ENCODE measurements at regions not wholly inside any gene's neighbourhood (a gene's known extent, or its start where the extent isn't known, plus 50 kb on each side); places are given as distances from the start of the nearest gene placed in this dataset.

- Histone ChIP-seq H3K9me3 (replicated peaks; ENCODE audit: insufficient read depth, low read length) (no peaks in the 10 kb centered on the region), H4K20me1 (ENCODE audit: insufficient read depth, low read length) (no peaks in the 10 kb centered on the region), H3K4me3 (ENCODE audit: low read length) (no peak overlapping the region), H3K9me2 (replicated peaks; ENCODE audit: insufficient read depth, low read length) (no peaks in the 10 kb centered on the region), H3K27me3 (replicated peaks; ENCODE audit: insufficient read depth, low read length) (no peaks in the 10 kb centered on the region), H3F3A (ENCODE audit: insufficient read depth, low read length) (no peaks in the 10 kb centered on the region), H3K79me2 (ENCODE audit: low read length) (no peaks in the 10 kb centered on the region), H3K36me3 (replicated peaks; ENCODE audit: insufficient read depth, low read length) (no peaks in the 10 kb centered on the region), H3K27ac (ENCODE audit: low read length) (no peak overlapping the region), H3K4me1 (ENCODE audit: low read length) (no peaks in the 10 kb centered on the region), H2AFZ (ENCODE audit: low read length) (no peak overlapping the region), H3K4me2 (ENCODE audit: low read depth, low read length) (no peak overlapping the region), H3K9ac (ENCODE audit: low read length) (no peak overlapping the region)
- DNase-seq = no peak
- no peak for TF ChIP-seq CTCF (IDR thresholded peaks at IDR 0.05; ENCODE audit: low read length)
- TF ChIP-seq EZH2phosphoT487 (IDR thresholded peaks at IDR 0.05; ENCODE audit: low read length) = no peak
- no peak for TF ChIP-seq EZH2 (optimal IDR thresholded peaks at IDR 0.05; ENCODE audit: low read depth, low read length)
Measured at GRCh38 chr5:114658194-114658593, 296.3 kb downstream of the KCNN2 start.

GRCh38 chr5:114657342-114658130, 295.7 kb downstream of the KCNN2 start:
- Histone ChIP-seq H3K9ac (ENCODE audit: low read length) (no peak overlapping the region), H3K4me1 (ENCODE audit: low read length) (no peaks in the 10 kb centered on the region), H3K4me3 (ENCODE audit: low read length) (no peak overlapping the region), H3K27me3 (replicated peaks; ENCODE audit: insufficient read depth, low read length) (no peaks in the 10 kb centered on the region), H3K4me2 (ENCODE audit: low read depth, low read length) (no peak overlapping the region), H2AFZ (ENCODE audit: low read length) (no peak overlapping the region), H4K20me1 (ENCODE audit: insufficient read depth, low read length) (no peaks in the 10 kb centered on the region), H3K79me2 (ENCODE audit: low read length) (no peaks in the 10 kb centered on the region), H3K36me3 (replicated peaks; ENCODE audit: insufficient read depth, low read length) (no peaks in the 10 kb centered on the region), H3F3A (ENCODE audit: insufficient read depth, low read length) (no peaks in the 10 kb centered on the region), H3K9me3 (replicated peaks; ENCODE audit: insufficient read depth, low read length) (no peaks in the 10 kb centered on the region), H3K9me2 (replicated peaks; ENCODE audit: insufficient read depth, low read length) (no peaks in the 10 kb centered on the region), H3K27ac (ENCODE audit: low read length) (no peak overlapping the region)
- TF ChIP-seq EZH2 (optimal IDR thresholded peaks at IDR 0.05; ENCODE audit: low read depth, low read length) = no peak
- TF ChIP-seq EZH2phosphoT487 (IDR thresholded peaks at IDR 0.05; ENCODE audit: low read length) = no peak
- no peak for TF ChIP-seq CTCF (IDR thresholded peaks at IDR 0.05; ENCODE audit: low read length)
- no peak for DNase-seq

- Histone ChIP-seq H2AFZ (ENCODE audit: low read length) (no peak overlapping the region), H3K36me3 (replicated peaks; ENCODE audit: insufficient read depth, low read length) (no peaks in the 10 kb centered on the region; the same call in 1 of the 2 replicates), H3K9ac (ENCODE audit: low read length) (no peak overlapping the region), H3K9me2 (replicated peaks; ENCODE audit: insufficient read depth, low read length) (no peaks in the 10 kb centered on the region), H3K27me3 (replicated peaks; ENCODE audit: insufficient read depth, low read length) (no peaks in the 10 kb centered on the region), H3K4me2 (ENCODE audit: low read depth, low read length) (no peak overlapping the region), H3K4me1 (ENCODE audit: low read length) (no peaks in the 10 kb centered on the region), H3K9me3 (replicated peaks; ENCODE audit: insufficient read depth, low read length) (no peaks in the 10 kb centered on the region), H3K79me2 (ENCODE audit: low read length) (no peaks in the 10 kb centered on the region), H4K20me1 (ENCODE audit: insufficient read depth, low read length) (no peaks in the 10 kb centered on the region), H3K27ac (ENCODE audit: low read length) (no peak overlapping the region), H3K4me3 (ENCODE audit: low read length) (no peak overlapping the region), H3F3A (ENCODE audit: insufficient read depth, low read length) (no peaks in the 10 kb centered on the region)
- no peak for DNase-seq
- TF ChIP-seq EZH2 (optimal IDR thresholded peaks at IDR 0.05; ENCODE audit: low read depth, low read length) = no peak
- TF ChIP-seq EZH2phosphoT487 (IDR thresholded peaks at IDR 0.05; ENCODE audit: low read length) = no peak
- TF ChIP-seq CTCF (IDR thresholded peaks at IDR 0.05; ENCODE audit: low read length) = no peak
Measured at GRCh38 chr5:114649878-114650277, 288.0 kb downstream of the KCNN2 start.
